ENCODE measurements at regions not wholly inside any gene's neighbourhood (a gene's known extent, or its start where the extent isn't known, plus 50 kb on each side); places are given as distances from the start of the nearest gene placed in this dataset.
"Not testable (repeated sequence)": the region's sequence is repeated elsewhere in the genome, so short reads cannot be mapped to it uniquely, and the experiment has no call there.

DNA sequence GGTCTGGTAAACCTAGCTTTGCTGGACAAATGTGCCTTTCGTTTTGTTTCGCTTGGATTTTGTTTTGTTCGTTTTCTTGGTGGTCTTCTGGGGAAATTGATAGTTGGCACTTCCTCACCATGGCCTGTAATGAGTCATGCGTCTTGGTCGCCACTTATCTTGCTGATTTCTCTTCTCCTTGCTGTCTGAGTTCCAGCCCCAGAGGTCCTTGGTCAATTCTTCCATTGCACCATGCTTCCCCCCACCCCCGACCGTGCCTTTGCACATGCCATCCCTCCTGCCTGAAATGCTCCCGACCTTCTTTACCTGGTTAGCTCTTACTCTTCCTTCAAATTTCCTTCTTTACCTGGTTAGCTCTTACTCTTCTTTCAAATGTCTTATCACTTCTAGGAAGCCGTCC, 168.7 kb upstream of the MSX2 start:
- DNase-seq (ENCODE audit: low read depth): no peak

GRCh38 chr5:174556756-174557155, 167.6 kb upstream of the MSX2 start:
- no peak for DNase-seq (ENCODE audit: low read depth)

GRCh38 chr5:174558190-174558589, 166.2 kb upstream of the MSX2 start:
- DNase-seq (ENCODE audit: low read depth): no peak

- DNase-seq (ENCODE audit: low read depth): no peak
Observed at GRCh38 chr5:174559141-174559540, 165.2 kb upstream of the MSX2 start.

GRCh38 chr5:174559566-174560090, 164.8 kb upstream of the MSX2 start:
- DNase-seq (ENCODE audit: low read depth): no peak

DNA sequence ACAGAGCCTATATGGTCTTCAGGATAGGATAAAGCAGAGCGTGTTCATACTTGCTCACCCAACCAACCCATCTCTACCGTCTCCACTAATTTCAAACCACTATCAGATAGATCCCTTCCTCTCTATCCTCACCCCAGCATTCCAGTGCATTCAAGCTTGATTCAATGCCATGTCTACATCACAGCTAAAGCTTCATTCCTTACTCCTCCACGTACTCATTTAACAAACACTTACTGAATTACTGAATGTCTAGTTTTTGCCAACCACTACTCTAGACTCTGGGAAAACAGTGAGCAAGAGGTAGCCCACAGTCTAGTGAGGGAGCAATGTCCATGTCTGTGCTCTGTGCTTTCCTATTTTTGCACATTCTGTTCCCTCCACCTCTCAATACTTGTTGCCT, 163.5 kb upstream of the MSX2 start:
- DNase-seq (ENCODE audit: low read depth): no peak

GRCh38 chr5:174563040-174563439, 161.3 kb upstream of the MSX2 start:
- not testable (repeated sequence) for DNase-seq (ENCODE audit: low read depth)

DNA sequence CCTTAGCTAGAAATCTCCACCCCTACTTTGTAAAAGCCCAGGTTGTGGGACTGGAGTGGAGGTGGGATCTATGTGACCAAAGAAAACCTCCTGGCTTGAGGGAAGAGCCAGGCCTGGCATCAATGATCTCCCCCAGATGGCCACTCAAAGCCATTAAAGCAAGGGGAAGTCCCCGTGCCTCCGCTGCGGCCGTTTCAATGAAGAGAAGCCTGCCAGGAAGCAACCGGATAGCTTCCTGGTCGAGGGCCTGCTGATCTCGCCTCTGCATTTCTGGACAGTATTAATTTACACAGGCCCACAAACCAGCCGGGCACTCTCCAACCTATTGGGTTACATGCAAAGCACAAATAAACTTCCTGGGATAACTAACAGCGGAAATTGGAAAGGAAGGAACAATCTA, 160.5 kb upstream of the MSX2 start:
- no peak for DNase-seq (ENCODE audit: low read depth)

DNA sequence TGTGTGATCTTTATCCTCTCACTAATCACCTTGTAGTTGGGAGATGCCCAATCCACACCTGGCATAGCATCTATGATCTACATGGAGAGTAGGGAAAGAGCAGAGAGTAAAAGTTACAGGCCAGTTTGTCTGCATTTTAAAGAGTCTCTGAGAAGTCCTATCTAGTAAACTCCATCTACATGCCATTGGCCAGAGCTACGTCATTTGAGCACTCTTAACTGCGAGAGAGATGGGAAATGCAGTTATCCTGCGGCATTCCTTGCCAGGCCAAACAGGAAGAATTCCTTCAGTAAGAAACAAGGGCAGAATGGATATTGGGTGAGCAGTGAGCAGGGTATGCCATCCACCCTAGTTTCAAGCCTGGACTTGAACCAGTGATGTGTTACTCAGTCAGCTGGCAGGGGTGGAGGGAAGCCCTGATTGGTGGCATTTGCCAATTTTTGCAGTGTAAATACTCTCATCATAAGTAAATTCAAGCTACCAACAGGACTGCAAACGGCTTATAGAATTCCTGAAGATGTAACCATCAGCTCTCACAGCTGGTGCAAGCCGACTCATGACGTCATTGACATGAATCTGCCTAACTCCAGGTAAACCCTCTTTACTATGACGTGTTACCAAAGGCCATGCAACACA, 156.8 kb upstream of the MSX2 start:
- no peak for DNase-seq (ENCODE audit: low read depth)

- DNase-seq (ENCODE audit: low read depth): no peak
Observed at GRCh38 chr5:174570662-174571061, 153.7 kb upstream of the MSX2 start.

GRCh38 chr5:174571662-174572397, 152.6 kb upstream of the MSX2 start:
- DNase-seq (ENCODE audit: low read depth): no peak

GRCh38 chr5:174572591-174572990, 151.8 kb upstream of the MSX2 start:
- no peak for DNase-seq (ENCODE audit: low read depth)

GRCh38 chr5:174573221-174573994, 151.0 kb upstream of the MSX2 start:
- no peak for DNase-seq (ENCODE audit: low read depth)

GRCh38 chr5:174575043-174575442, 149.3 kb upstream of the MSX2 start:
- DNase-seq (ENCODE audit: low read depth): no peak

- DNase-seq (ENCODE audit: low read depth): no peak
Observed at GRCh38 chr5:174576042-174576441, 148.3 kb upstream of the MSX2 start.

GRCh38 chr5:174581479-174581878, 142.9 kb upstream of the MSX2 start:
- no peak for DNase-seq (ENCODE audit: low read depth)

DNA sequence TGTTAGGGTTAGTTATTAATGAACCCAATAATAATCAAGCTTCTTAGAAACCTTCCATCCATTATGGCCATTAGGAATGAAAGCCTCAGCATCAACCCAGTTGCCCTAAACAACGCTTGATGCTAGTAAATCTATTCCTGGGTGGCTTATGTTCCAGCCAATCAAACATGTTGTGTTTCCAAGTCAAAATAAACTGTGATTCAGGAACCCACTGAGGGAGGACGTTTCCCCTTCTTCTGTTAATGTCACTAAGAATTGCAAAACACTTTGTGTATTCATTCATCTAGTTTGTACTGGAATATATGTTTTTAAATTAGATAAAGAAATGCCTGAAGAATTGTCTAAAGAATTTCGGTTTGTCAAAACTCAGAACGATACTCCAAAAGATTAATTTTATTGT, 142.5 kb upstream of the MSX2 start:
- no peak for DNase-seq (ENCODE audit: low read depth)

DNA sequence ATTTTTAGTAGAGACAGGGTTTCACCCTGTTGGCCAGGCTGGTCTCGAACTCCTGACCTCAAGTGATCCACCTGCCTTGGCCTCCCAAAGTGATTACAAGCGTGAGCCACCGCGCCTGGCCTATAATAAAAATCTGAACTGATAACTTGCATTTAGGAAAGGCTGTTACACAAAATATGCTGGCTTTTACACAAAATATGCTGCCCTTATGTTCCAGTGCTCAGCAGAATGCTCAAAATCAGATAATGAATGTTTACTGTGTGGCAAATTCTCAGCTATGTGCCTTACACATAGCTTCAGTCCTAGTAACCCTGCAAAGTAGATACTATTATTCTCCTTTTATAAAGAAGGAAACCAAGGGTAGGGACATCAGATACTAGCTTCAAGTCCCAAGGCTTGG, 141.3 kb upstream of the MSX2 start:
- no peak for DNase-seq (ENCODE audit: low read depth)

GRCh38 chr5:174585472-174585871, 138.9 kb upstream of the MSX2 start:
- no peak for DNase-seq (ENCODE audit: low read depth)

GRCh38 chr5:174586163-174586562, 138.2 kb upstream of the MSX2 start:
- not testable (repeated sequence) for DNase-seq (ENCODE audit: low read depth)

DNA sequence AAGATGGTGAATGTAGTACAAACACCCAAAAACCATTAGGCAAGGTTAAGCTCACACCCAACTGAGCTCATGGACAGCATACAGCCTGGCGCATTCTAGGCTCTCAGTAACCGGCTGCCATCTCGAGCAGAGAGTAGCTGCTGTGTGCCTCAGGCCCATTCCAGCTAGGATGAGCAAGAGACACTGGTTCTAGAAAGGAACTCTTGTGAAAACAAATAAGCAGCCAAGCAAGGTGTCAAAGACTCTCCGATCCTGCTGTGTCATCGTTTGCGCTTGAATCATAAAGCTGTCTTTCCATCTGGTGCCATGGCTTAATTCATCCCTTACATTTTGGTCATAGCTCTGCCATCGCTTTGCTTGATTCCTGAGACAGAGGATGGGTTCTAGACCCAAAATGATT, 135.4 kb upstream of the MSX2 start:
- no peak for DNase-seq (ENCODE audit: low read depth)

- no peak for DNase-seq (ENCODE audit: low read depth)
Observed at GRCh38 chr5:174589599-174589998, 134.8 kb upstream of the MSX2 start.

DNA sequence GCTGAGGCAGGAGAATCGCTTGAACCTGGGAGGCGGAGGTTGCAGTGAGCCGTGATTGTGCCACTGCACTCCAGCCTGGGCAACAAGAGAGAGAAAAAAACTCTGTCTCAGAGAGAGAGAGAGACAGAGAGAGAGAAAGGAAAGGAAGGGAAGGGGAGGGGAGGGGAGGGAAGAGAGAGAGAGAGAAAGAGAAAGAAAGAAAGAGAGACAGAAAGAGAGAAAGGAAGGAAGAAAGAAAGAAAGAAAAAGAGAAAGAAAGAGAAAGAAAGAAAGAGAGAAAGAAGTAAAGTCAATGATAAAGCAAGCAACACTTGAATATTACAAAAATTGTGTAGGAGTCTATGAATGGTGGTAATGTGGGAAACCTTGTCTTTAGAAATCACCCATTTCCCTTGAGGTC, 133.6 kb upstream of the MSX2 start:
- no peak for DNase-seq (ENCODE audit: low read depth)
